Sigmoid colon (tissue), 3 donors: ENCODE measurements at regions not wholly inside any gene's neighbourhood (a gene's known extent, or its start where the extent isn't known, plus 50 kb on each side); places are given as distances from the start of the nearest gene placed in this dataset.

Experiments used
- POLR2A ChIP-seq, 2 donors: fragments of 450-650 bp; IDR thresholded peaks; one replicate each; pipeline ENCODE4 v1.6.1; 2016; ENCODE audit warnings: antibody characterized with exemption in 2 of 2, mild to moderate bottlenecking in 2 of 2, moderate library complexity in 2 of 2
- TF ChIP-seq, protein P1 (sequence below), 4 experiments: fragments of 450-650 bp in 3 of 4; fragments of 200-600 bp in 1 of 4; IDR thresholded peaks; one replicate each; pipeline ENCODE4 v1.5.1; 2016 to 2019; ENCODE audit warnings: antibody characterized with exemption in 4 of 4, mild to moderate bottlenecking in 3 of 4, moderate library complexity in 2 of 4

DNA sequence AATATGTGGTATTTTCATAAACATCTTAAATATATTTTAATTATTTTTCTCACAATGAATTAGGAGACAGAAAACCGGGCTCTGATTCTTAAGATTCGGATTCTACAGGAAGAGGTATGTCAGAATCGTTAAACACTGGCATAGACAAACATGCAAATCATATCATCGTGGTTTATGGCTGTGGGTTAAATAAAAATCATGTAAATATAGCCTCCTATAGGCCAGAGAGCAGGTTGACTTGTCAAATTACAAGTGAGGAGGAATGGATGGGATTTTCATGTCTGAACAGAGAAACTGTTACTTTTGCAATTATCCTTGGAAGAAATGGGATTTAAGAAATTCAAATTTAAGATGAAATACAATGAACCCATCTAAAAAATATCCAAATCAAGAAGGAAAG, 74.9 kb upstream of the BCAT1 start:
- TF ChIP-seq, protein P1, sequence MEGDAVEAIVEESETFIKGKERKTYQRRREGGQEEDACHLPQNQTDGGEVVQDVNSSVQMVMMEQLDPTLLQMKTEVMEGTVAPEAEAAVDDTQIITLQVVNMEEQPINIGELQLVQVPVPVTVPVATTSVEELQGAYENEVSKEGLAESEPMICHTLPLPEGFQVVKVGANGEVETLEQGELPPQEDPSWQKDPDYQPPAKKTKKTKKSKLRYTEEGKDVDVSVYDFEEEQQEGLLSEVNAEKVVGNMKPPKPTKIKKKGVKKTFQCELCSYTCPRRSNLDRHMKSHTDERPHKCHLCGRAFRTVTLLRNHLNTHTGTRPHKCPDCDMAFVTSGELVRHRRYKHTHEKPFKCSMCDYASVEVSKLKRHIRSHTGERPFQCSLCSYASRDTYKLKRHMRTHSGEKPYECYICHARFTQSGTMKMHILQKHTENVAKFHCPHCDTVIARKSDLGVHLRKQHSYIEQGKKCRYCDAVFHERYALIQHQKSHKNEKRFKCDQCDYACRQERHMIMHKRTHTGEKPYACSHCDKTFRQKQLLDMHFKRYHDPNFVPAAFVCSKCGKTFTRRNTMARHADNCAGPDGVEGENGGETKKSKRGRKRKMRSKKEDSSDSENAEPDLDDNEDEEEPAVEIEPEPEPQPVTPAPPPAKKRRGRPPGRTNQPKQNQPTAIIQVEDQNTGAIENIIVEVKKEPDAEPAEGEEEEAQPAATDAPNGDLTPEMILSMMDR (IDR thresholded peaks at IDR 0.05) = no peak
- no peak for TF ChIP-seq POLR2A (IDR thresholded peaks at IDR 0.05)
